GM10266 (cell line): ENCODE measurements at regions not wholly inside any gene's neighbourhood (a gene's known extent, or its start where the extent isn't known, plus 50 kb on each side); places are given as distances from the start of the nearest gene placed in this dataset.
"Not testable (repeated sequence)": the region's sequence is repeated elsewhere in the genome, so short reads cannot be mapped to it uniquely, and the experiment has no call there.

ENCODE experiments used
- DNase-seq: peaks from one replicate; pipeline ENCODE4 v3.0.0; 2012; ENCODE audit errors: extremely low spot score
- TF ChIP-seq, protein P1 (sequence below): IDR thresholded peaks from 2 replicates; pipeline ENCODE4 v1.5.1; 2012; ENCODE audit warnings: mild to moderate bottlenecking, low read depth; ENCODE audit not compliant: control insufficient read depth, insufficient read depth; ENCODE audit errors: missing control alignments

DNA sequence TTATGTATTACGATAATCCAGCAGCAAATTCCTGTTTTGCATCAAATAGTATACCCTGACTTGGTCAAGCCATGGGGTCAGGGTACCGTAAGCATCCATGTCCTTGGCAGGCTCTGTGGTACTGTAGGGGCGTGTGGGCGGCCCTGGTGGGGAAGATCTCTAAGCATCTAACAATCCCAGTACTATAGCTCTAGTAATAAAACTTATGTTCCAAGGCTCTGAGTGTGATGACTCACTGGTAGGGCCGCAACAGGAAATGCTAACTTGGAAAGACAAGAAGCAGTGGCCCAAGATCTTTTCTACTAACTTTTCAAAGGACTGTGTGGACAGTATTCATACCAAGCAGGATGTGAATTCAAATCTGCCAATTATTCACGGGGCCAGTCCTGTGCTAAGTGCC is 63.8 kb downstream of the CLEC18A start:
- DNase-seq: not testable (repeated sequence)

DNA sequence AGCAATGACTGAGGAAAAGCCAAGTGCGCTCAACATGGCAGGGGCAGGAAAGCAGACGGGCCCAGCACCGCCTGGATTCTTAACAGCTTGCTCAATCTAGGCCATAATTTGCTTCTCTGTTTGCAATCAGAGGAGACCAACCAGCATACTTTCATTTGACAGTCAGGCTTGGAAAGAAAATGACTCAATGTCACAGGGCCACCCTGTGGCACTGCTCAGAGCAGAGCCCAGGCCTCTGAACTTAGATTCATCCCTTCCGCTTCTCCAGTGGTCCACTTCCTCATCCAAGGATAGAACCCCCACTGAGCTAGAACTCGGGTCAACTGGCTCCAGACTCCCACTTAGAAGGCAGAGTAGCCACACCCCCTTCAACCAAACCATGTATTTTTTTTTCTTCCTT is 65.6 kb downstream of the CLEC18A start:
- DNase-seq: not testable (repeated sequence)

DNA sequence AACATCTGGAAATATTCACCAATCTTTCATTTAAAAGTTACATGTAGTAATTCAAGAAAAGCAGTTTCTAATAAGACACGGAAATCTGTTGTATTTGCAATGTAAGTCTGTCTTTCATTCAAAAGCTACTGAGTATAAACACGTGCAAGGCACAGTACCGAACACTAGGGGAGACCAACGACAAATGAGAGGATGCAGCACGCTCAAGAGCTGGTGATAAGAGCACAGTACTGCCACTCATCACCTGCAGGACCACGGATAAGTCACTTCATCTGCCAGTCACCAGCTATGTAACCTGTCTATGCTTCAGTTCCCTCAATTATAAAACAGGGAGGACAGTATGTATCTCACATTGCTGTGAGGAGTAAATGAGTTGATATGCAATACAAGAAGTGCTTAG is 67.1 kb downstream of the CLEC18A start:
- peak; percentile 3 for DNase-seq

GRCh38 chr16:70023207-70023606 is 72.1 kb downstream of the CLEC18A start:
- DNase-seq: not testable (repeated sequence)

More for the DNA sequence above, 67.1 kb downstream of the CLEC18A start:
- TF ChIP-seq, protein P1, sequence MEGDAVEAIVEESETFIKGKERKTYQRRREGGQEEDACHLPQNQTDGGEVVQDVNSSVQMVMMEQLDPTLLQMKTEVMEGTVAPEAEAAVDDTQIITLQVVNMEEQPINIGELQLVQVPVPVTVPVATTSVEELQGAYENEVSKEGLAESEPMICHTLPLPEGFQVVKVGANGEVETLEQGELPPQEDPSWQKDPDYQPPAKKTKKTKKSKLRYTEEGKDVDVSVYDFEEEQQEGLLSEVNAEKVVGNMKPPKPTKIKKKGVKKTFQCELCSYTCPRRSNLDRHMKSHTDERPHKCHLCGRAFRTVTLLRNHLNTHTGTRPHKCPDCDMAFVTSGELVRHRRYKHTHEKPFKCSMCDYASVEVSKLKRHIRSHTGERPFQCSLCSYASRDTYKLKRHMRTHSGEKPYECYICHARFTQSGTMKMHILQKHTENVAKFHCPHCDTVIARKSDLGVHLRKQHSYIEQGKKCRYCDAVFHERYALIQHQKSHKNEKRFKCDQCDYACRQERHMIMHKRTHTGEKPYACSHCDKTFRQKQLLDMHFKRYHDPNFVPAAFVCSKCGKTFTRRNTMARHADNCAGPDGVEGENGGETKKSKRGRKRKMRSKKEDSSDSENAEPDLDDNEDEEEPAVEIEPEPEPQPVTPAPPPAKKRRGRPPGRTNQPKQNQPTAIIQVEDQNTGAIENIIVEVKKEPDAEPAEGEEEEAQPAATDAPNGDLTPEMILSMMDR: no peak

DNA sequence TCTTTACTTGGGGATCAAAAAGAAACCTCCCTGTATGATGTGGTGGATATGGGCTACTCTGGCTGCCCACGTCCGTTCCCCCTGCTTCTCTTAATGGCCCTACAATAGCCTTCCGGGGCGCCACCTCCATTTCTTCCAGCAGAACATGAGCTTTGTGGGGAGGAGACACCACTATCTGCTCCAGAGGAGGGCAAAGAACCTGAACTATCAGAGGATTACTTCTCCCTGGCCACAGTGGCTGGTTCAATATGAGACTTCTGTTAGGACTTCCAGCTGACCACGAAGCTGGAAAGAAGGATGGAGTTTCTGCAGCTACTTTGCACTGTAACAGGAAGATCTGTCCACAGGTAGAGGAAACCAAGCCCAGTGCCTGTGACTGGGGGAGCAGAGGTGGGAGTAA is 72.8 kb downstream of the CLEC18A start:
- DNase-seq: not testable (repeated sequence)

DNA sequence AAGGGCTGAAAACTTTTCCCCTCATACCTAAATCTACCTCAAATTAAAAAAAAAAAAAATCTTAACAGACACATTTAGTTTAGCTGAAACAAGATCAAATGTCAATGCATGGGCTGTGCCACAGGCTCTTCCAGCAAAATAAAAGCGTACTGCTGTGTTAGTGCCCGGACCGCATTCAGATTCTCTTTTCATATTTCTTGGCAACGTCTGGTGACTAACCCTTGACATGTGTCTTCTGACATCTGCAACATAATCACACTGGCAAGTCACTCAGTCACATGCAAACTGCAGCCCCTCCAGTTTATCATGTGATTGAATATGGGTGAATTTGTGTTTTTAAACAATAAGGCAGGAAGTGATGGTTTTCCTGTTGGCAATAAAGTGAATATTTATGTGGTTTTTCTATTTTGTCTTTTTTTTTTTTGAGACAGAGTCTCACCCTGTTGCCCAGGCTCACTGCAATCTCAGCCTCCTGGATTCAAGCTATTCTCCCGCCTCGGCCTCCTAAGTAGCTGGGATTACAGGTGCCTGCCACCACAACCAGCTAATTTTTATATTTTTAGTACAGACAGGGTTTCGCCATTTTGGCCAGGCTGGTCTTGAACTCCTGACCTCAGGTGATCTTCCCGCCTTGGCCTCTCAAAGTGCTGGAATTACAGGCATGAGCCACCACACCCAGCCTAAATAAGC is 75.2 kb downstream of the CLEC18A start:
- not testable (repeated sequence) for DNase-seq

- DNase-seq: not testable (repeated sequence)
Measured at GRCh38 chr16:70032906-70033305, 81.2 kb upstream of the PDPR start.

DNA sequence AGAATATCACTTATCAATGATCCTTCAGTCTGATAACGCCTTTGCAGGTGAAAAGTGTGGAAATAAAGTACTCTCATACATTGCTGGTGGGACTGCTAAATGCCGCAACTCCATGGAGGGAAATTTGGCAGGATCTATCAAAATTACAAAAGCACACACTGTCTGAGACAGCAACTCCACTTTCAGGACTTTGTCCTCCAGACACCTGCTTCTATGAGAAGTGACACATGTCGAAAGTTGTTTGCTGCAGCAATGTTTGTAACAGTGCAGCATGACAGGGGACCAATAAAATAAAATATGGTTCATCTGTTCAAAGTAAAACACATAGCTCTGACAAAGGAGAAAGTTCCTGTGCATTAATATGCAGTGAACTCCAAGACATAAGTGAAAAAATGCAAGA is 76.2 kb upstream of the PDPR start:
- DNase-seq: not testable (repeated sequence)

DNA sequence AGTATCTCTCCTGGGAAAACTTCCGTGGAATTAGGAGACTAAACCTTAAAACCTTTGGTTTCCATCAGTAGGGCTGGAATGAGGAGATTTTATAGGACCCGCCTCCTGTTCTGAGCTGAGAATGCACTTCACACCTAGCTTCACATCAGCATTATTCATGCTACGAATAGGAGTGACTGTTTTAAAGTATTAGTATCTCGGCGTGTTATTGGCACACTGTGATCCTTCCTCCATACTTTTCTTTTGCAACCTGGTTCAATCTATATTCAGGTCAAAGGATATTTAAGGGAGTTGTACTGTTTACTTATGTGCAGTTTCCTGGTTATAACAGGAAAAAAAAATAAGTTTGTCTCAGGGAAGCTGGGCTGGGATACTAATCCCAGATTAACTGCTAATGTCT is 73.6 kb upstream of the PDPR start:
- not testable (repeated sequence) for DNase-seq

GRCh38 chr16:70043538-70044067 is 70.5 kb upstream of the PDPR start:
- DNase-seq: not testable (repeated sequence)

GRCh38 chr16:70046560-70046959 is 67.6 kb upstream of the PDPR start:
- not testable (repeated sequence) for DNase-seq

- DNase-seq: not testable (repeated sequence)
Measured at GRCh38 chr16:70048083-70048482, 66.0 kb upstream of the PDPR start.

- not testable (repeated sequence) for DNase-seq
Measured at GRCh38 chr16:70058056-70058455, 56.1 kb upstream of the PDPR start.

GRCh38 chr16:70059429-70059828 is 54.7 kb upstream of the PDPR start:
- not testable (repeated sequence) for DNase-seq

GRCh38 chr16:70060521-70061027 is 53.6 kb upstream of the PDPR start:
- not testable (repeated sequence) for DNase-seq

DNA sequence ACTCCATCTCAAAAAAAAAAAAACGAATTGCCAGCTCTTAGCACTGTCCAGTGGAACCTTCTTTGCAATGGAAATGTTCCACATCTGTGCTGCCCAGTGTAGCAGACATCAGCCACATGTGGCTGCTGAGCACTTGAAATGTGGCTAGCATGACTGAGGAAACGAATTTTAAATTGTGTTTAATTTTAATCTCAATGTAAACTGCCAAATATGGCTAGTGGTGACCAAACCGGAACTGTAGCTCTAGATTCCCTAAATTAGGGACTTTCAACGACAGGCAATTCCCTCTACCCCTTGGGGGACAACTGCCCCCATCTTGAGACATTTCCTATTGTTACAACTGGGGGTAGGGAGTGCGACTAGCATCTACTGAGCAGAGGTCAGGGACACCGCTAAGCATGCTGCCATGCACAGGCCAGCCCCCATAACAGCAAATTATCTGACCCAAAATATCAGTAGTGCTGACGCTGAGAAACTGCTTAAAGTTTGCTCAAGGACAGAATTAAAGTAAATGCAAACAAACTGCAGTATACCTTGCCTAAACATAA is 52.4 kb upstream of the PDPR start:
- not testable (repeated sequence) for DNase-seq

DNA sequence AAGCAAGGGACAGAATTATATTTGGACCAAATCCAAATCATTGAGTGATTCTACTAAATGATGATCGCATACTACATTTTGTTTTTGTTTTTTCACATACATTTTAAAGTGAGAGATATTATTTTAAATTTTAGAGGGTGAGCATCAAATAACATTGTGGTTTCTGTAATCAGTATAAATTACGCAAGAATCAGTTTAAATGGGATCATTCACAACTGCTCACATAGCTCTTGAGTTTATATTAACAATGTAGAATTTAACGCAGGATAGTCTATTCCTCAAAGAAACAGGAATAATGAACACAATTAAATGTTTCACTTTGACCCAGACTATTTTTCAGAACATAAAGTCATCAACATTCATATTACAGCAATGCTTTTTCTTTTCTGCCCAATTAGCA is 51.2 kb upstream of the PDPR start:
- not testable (repeated sequence) for DNase-seq
